IPS-15b (cell line): ENCODE measurements at regions not wholly inside any gene's neighbourhood (a gene's known extent, or its start where the extent isn't known, plus 50 kb on each side); places are given as distances from the start of the nearest gene placed in this dataset.
"Not testable (repeated sequence)": the region's sequence is repeated elsewhere in the genome, so short reads cannot be mapped to it uniquely, and the experiment has no call there.

Experiments
- H3K27me3 ChIP-seq: one replicate; pipeline ENCODE4 v1.6.1; 2013; ENCODE audit warnings: low read length; ENCODE audit not compliant: control insufficient read depth, insufficient read depth
- H3K36me3 ChIP-seq: one replicate; pipeline ENCODE4 v1.6.1; 2013; ENCODE audit warnings: low read length; ENCODE audit not compliant: control insufficient read depth, insufficient read depth
- H3K4me1 ChIP-seq: one replicate; pipeline ENCODE4 v1.6.1; 2013; ENCODE audit warnings: mild to moderate bottlenecking, low read length; ENCODE audit not compliant: control insufficient read depth, insufficient read depth
- H3K4me3 ChIP-seq: one replicate; pipeline ENCODE4 v1.5.1; 2013; ENCODE audit warnings: low read depth, low read length
- H3K9ac ChIP-seq: one replicate; pipeline ENCODE4 v1.6.1; 2013; ENCODE audit warnings: low read depth, mild to moderate bottlenecking, low read length
- H3K9me3 ChIP-seq: one replicate; pipeline ENCODE4 v1.6.1; 2013; ENCODE audit warnings: mild to moderate bottlenecking, low read length; ENCODE audit not compliant: control insufficient read depth, insufficient read depth

DNA sequence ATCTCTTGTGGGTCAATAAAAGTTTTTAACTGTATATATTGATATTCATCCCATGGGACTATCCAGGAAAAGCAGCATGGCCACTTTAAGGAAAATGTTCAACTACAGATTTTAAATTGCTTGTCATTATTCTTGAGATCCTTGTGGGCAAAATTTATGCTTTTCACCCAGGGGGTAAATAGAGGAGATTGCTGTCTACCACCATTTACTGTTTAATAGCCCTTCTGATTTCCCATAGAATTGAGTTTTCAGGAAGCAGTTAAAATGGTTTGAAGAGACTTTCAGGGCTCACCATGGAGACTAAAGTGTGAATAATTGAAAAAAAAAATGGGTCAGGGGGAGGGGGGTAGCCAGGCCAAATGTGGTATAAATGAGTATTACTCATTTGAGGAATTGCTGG lies 901.1 kb upstream of the POT1 start:
- no peak overlapping the region for H3K4me3 ChIP-seq
- no peaks in the 10 kb centered on the region for H3K27me3 ChIP-seq
- no peaks in the 10 kb centered on the region for H3K9me3 ChIP-seq
- peaks cover 4% of the 10 kb centered on the region for H3K36me3 ChIP-seq
- no peaks in the 10 kb centered on the region for H3K4me1 ChIP-seq
- no peak overlapping the region for H3K9ac ChIP-seq

DNA sequence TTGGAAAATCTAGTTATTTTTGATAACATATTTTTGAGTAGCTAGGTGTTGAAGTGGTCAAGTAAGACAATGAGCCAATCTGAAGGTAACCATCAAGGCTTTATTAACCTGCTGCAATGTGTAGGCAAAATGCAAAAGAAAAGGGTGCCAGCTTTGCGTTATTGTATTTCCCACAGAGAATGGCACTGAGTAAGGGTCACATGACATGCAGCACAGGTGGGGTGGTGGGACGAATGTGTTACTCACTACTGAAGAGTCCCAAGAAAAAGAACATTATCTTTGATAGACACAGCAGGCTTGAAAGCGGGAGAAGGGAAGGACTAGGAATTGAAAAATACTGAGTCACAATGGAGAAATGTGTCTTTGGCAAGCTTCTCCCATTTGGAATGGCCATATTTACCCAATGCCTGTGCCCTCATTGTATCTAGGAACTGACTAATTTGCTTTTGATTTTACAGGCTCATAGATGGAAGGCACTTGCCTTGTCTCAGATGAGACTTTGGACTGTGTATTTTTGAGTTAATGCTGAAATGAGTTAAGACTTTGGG lies 898.6 kb upstream of the POT1 start:
- Histone ChIP-seq H3K4me3 (no peak overlapping the region), H3K36me3 (peaks cover 4% of the 10 kb centered on the region), H3K27me3 (no peaks in the 10 kb centered on the region), H3K9me3 (no peaks in the 10 kb centered on the region), H3K4me1 (no peaks in the 10 kb centered on the region), H3K9ac (no peak overlapping the region)

DNA sequence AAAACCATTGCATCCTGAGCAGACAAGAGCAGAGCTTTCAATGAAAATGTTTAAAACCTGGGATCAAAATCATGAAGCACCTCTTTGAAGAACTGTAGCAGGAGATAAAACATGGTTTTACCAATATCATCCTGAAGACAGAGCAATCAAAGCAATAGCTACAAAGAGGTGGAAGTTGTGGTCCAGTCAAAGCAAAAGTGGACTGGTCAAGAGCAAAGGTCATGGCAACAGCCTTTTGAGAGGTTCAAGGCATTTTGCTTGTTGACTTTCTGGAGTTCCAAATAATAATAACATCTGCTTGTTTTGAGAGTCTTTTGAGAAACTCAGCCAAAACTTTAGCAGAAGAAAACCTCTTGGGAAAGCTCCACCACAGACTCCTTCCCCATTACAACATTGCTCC lies 893.9 kb upstream of the POT1 start:
- H3K4me1 ChIP-seq: no peaks in the 10 kb centered on the region
- peaks cover 4% of the 10 kb centered on the region for H3K36me3 ChIP-seq
- H3K27me3 ChIP-seq: no peaks in the 10 kb centered on the region
- no peak overlapping the region for H3K9ac ChIP-seq
- no peak overlapping the region for H3K4me3 ChIP-seq
- no peaks in the 10 kb centered on the region for H3K9me3 ChIP-seq

DNA sequence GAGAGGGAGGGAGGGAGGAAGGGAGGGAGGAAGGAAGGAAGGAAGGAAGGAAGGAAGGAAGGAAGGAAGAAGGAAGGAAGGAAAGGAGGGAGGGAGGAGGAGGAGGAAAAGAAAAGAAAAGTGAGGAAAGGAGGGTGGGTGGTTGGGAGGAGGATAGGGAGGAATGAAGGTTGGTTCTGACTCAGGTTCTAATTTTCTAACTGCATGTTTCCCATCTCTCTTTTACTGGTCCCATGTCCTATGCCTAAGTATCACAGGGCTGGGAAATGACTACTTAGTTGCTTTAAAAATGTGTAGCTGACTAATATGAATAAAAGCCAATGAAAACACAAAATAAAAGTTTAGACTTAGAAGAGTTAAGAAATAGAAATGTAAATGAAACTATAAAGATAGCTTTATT lies 890.9 kb upstream of the POT1 start:
- H3K4me3 ChIP-seq: no peak overlapping the region
- H3K4me1 ChIP-seq: no peaks in the 10 kb centered on the region
- no peaks in the 10 kb centered on the region for H3K36me3 ChIP-seq
- no peaks in the 10 kb centered on the region for H3K27me3 ChIP-seq
- no peak overlapping the region for H3K9ac ChIP-seq
- no peaks in the 10 kb centered on the region for H3K9me3 ChIP-seq

DNA sequence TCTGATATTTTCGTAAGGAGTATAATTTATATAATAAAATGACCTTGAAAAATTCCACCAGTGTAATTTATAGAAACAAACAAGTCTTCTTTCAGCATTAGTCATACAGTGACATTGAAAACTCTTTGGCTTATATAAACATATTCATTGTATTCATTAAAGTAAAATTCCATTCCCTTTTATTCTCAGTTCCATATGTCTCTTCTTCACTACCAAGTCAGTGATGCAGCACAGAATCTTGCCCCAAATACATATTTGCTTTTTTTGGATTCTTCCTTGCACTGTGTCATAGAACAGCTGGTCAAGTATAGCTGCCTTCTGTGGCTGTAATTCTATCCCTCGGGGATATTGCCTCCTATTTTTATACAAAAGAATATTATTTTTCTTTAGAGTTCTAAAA lies 884.5 kb upstream of the POT1 start:
- no peaks in the 10 kb centered on the region for H3K27me3 ChIP-seq
- no peak overlapping the region for H3K4me3 ChIP-seq
- H3K4me1 ChIP-seq: no peaks in the 10 kb centered on the region
- H3K36me3 ChIP-seq: no peaks in the 10 kb centered on the region
- no peak overlapping the region for H3K9ac ChIP-seq
- no peaks in the 10 kb centered on the region for H3K9me3 ChIP-seq

DNA sequence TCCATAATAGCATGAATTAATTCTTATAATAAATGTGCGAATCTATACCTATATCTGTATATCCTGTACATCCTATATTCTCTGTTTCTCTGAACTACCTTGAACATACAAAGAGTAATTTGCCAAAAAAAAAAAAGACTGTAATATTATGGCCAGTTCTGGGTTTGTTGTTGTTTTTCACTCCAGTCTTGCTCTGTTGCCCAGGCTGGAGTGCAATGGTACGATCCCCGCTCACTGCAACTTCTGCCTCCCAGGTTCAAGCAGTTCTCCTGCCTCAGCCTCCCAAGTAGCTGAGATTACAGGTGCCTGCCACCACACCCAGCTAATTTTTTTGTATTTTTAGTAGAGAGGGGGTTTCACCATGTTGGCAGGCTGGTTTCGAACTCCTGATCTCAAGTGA lies 876.9 kb upstream of the POT1 start:
- H3K4me3 ChIP-seq, H3K36me3 ChIP-seq, H3K9ac ChIP-seq, H3K9me3 ChIP-seq, H3K4me1 ChIP-seq, H3K27me3 ChIP-seq: not testable (repeated sequence)

DNA sequence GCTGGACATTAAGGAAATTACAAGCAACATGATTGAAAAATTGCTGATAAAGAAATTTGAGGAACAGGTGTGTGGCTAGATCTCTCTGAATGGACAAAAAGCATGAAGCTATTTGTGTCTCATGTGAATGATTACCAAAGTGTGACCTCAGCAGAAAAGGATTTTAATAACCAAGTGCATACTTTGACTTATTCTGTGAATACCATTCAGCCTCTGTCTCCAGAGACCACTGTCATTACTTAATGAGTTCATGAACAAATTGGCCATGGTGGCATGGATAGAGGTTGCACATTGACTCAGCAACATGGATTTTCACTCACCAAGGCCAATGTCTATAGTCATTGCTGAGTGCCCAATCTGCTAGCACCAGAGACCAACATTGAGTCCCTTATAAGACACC lies 874.6 kb upstream of the POT1 start:
- H3K4me1 ChIP-seq: no peaks in the 10 kb centered on the region
- H3K27me3 ChIP-seq: no peaks in the 10 kb centered on the region
- no peaks in the 10 kb centered on the region for H3K36me3 ChIP-seq
- no peak overlapping the region for H3K9ac ChIP-seq
- no peak overlapping the region for H3K4me3 ChIP-seq
- H3K9me3 ChIP-seq: no peaks in the 10 kb centered on the region

DNA sequence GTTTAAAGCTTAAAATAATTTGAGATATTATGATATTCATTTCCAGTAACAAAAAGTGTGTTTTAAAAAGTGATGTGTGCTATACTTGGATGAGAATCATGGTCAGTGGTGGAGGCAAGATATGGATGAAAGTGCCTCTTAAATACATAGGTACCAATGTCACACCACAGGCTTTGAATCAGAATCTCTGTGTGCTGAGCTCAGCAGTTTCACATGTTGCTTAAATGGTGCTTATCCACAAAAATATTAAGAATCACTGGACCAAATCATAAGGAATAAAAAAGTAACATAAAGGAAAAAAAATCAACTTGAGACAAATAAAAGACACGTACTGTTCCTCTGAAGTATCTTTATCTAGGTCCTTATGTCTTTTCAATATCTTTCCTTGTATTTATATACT lies 850.5 kb upstream of the POT1 start:
- no peak overlapping the region for H3K9ac ChIP-seq
- H3K27me3 ChIP-seq: no peaks in the 10 kb centered on the region
- H3K9me3 ChIP-seq: no peaks in the 10 kb centered on the region
- H3K36me3 ChIP-seq: no peaks in the 10 kb centered on the region
- no peak overlapping the region for H3K4me3 ChIP-seq
- H3K4me1 ChIP-seq: no peaks in the 10 kb centered on the region

DNA sequence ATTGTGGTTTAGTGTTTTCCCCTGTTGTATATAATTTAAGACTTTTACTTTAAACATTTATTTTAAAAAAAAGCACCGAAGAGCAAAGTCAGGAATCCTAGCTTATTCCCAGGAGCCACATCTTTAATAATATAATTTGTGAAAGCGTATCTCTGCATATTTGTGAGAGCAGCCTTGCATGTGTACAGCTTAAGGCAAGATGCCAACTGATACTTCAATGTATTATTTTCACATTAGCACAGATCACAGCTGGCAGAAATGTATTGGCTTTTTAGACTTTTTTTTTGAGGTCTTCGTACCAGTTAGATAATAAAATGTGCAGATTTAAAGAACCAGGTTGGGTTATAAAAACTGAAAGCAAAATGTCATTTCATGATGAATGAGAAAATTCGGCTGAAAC lies 845.7 kb upstream of the POT1 start:
- no peaks in the 10 kb centered on the region for H3K9me3 ChIP-seq
- H3K27me3 ChIP-seq: no peaks in the 10 kb centered on the region
- H3K4me1 ChIP-seq: peaks cover 3% of the 10 kb centered on the region
- no peaks in the 10 kb centered on the region for H3K36me3 ChIP-seq
- no peak overlapping the region for H3K4me3 ChIP-seq
- no peak overlapping the region for H3K9ac ChIP-seq

DNA sequence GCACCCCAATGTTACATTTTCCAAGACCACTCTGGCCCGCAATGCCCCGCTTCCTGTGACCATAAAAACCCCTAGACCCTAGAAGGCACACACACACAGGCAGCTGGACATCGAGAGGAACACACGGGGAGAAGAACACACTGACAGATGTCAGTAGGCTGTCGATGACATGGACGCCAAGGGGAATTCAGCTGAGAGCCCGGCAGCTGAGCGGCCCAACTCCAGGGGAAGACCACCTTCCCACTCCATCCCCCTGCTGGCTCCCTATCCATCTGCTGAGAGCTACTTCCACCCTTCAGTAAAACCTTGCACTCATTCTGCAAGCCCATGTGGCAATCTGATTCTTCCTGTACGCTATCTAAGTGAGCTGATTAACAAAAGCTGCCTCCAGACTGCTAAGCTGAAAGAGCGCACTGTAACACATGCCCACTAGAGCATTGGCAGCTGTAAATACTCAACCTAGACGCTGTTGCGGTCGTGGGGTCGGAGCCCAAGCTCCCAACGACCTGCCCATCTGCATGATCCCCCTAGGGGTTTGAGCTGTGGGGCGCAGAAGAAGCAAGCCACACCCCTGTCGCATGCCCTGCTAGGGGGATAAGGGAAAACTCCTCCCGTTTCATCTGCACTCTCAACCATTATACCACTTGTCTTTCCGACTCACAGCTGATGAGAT lies 843.6 kb upstream of the POT1 start:
- no peaks in the 10 kb centered on the region for H3K9me3 ChIP-seq
- no peak overlapping the region for H3K9ac ChIP-seq
- H3K27me3 ChIP-seq: no peaks in the 10 kb centered on the region
- peaks cover 3% of the 10 kb centered on the region for H3K4me1 ChIP-seq
- H3K36me3 ChIP-seq: no peaks in the 10 kb centered on the region
- H3K4me3 ChIP-seq: peak overlapping the region; percentile 0

DNA sequence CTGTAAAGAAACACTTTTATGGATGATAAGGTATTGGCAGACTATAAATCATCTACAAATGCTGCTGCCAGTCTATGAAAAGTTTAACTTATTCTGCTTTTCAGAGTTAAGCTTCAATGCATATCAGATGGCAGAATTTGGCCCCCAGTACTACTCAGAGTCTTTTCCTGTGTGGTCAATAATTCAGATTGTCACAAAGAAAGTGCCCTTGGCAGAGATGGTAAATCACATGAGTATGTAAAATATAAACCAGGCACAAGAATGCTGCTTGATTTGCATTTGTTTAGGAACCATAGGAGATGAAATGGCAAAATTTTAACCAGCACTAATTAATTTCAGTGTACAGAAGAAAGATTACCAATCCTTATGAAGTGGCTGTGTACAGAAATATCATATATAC lies 818.3 kb upstream of the POT1 start:
- Histone ChIP-seq H3K27me3 (no peaks in the 10 kb centered on the region), H3K9ac (no peak overlapping the region), H3K4me3 (no peak overlapping the region), H3K4me1 (no peaks in the 10 kb centered on the region), H3K36me3 (no peaks in the 10 kb centered on the region), H3K9me3 (no peaks in the 10 kb centered on the region)

DNA sequence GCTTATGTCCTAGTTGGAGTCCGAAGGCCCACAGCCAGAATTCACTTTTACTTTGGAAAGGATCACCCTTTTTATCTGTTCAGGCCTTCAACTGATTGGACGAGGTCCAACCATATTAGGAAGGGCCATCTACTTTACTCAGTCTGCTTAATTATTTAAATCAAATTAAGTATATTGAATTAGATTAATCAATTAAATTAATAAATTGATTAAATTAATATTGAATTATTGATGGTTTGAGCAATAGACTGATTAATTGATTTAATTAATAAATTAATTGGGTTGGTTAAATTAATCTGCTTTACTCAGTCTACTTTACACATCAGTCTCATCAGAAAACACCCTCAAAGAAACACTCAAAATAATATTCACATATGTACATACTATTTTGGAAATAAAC lies 816.9 kb upstream of the POT1 start:
- Histone ChIP-seq H3K9me3 (no peaks in the 10 kb centered on the region), H3K27me3 (no peaks in the 10 kb centered on the region), H3K4me1 (no peaks in the 10 kb centered on the region), H3K9ac (no peak overlapping the region), H3K36me3 (no peaks in the 10 kb centered on the region), H3K4me3 (no peak overlapping the region)
